Liver (tissue), 8 donors: ENCODE measurements at regions not wholly inside any gene's neighbourhood (a gene's known extent, or its start where the extent isn't known, plus 50 kb on each side); places are given as distances from the start of the nearest gene placed in this dataset.

Experiments used
- DNase-seq: peaks from one replicate; pipeline ENCODE4 v3.0.0-alpha.2; 2017; ENCODE audit warnings: low spot score
- H3K27ac ChIP-seq, 2 donors: one replicate each; pipeline ENCODE4 v1.7.0; 2013; ENCODE audit warnings: inconsistent platforms in 2 of 2, low read length in 2 of 2, control low read depth in 1 of 2, low read depth in 1 of 2, mild to moderate bottlenecking in 1 of 2
- H3K27me3 ChIP-seq, 4 donors: one replicate each; pipeline versions ENCODE4 v1.6.1 to v1.7.0; 2013; ENCODE audit warnings: low read length in 3 of 4, inconsistent platforms in 1 of 4, mild to moderate bottlenecking in 1 of 4, moderate library complexity in 1 of 4; ENCODE audit not compliant: control insufficient read depth in 4 of 4, insufficient read depth in 4 of 4
- H3K36me3 ChIP-seq, 4 donors: one replicate each; pipeline versions ENCODE4 v1.6.1 to v1.7.0; 2013; ENCODE audit warnings: low read length in 3 of 4, mild to moderate bottlenecking in 3 of 4, low read depth in 1 of 4, moderate library complexity in 1 of 4; ENCODE audit not compliant: control insufficient read depth in 4 of 4, insufficient read depth in 3 of 4
- H3K4me1 ChIP-seq, 4 donors: one replicate each; pipeline versions ENCODE4 v1.6.1 to v1.7.0; 2013; ENCODE audit warnings: low read length in 3 of 4, mild to moderate bottlenecking in 3 of 4, moderate library complexity in 1 of 4; ENCODE audit not compliant: control insufficient read depth in 4 of 4, insufficient read depth in 4 of 4
- H3K4me3 ChIP-seq, 3 donors: one replicate each; pipeline versions ENCODE4 v1.6.1 to v1.7.0; 2013; ENCODE audit warnings: low read length in 3 of 3, control low read depth in 1 of 3, low read depth in 1 of 3, mild to moderate bottlenecking in 1 of 3
- H3K9ac ChIP-seq, 2 donors: one replicate each; pipeline ENCODE4 v1.7.0; 2013; ENCODE audit warnings: low read length in 2 of 2, mild to moderate bottlenecking in 2 of 2, moderate library complexity in 2 of 2, control low read depth in 1 of 2, low read depth in 1 of 2
- H3K9me3 ChIP-seq, 4 donors: one replicate each; pipeline versions ENCODE4 v1.6.1 to v1.7.0; 2013; ENCODE audit warnings: low read length in 3 of 4; ENCODE audit not compliant: control insufficient read depth in 4 of 4
- ATF3 ChIP-seq: IDR thresholded peaks from 2 replicates; pipeline ENCODE4 v1.6.1; 2016; ENCODE audit warnings: antibody characterized with exemption
- CTCF ChIP-seq: fragments of 150-350 bp; IDR thresholded peaks from 2 replicates; pipeline ENCODE4 v1.5.1; 2017; ENCODE audit warnings: improper control_type of control experiment, low read depth, low read length; ENCODE audit not compliant: missing input control
- FOXA1 ChIP-seq: IDR thresholded peaks from 2 replicates; pipeline ENCODE4 v1.6.1; 2016; ENCODE audit warnings: antibody characterized with exemption
- FOXA2 ChIP-seq: IDR thresholded peaks from 2 replicates; pipeline ENCODE4 v1.6.1; 2016; ENCODE audit warnings: antibody characterized with exemption
- GABPA ChIP-seq, 2 donors: IDR thresholded peaks in 1 of 2; conservative IDR thresholded peaks in 1 of 2; 2 replicates each; pipeline ENCODE4 v1.6.1; 2016; ENCODE audit warnings: antibody characterized with exemption in 2 of 2, mild to moderate bottlenecking in 1 of 2, moderate library complexity in 1 of 2
- HNF4A ChIP-seq, 2 donors: conservative IDR thresholded peaks; 2 replicates each; pipeline ENCODE4 v1.6.1; 2016; ENCODE audit warnings: antibody characterized with exemption in 2 of 2, mild to moderate bottlenecking in 2 of 2
- HNF4G ChIP-seq: IDR thresholded peaks from 2 replicates; pipeline ENCODE4 v1.6.1; 2016; ENCODE audit warnings: antibody characterized with exemption
- JUND ChIP-seq, 2 donors: IDR thresholded peaks; 2 replicates each; pipeline ENCODE4 v1.6.1; 2016; ENCODE audit warnings: antibody characterized with exemption in 2 of 2
- MAX ChIP-seq: IDR thresholded peaks from 2 replicates; pipeline ENCODE4 v1.6.1; 2016; ENCODE audit warnings: antibody characterized with exemption
- NR2F2 ChIP-seq: IDR thresholded peaks from 2 replicates; pipeline ENCODE4 v1.6.1; 2016; ENCODE audit warnings: antibody characterized with exemption
- RAD21 ChIP-seq, 2 donors: IDR thresholded peaks; 2 replicates each; pipeline ENCODE4 v1.6.1; 2016; ENCODE audit warnings: antibody characterized with exemption in 2 of 2, mild to moderate bottlenecking in 2 of 2
- REST ChIP-seq: IDR thresholded peaks from 2 replicates; pipeline ENCODE4 v1.6.1; 2016; ENCODE audit warnings: antibody characterized with exemption, mild to moderate bottlenecking
- RXRA ChIP-seq, 2 donors: IDR thresholded peaks; 2 replicates each; pipeline ENCODE4 v1.6.1; 2017 to 2018; ENCODE audit warnings: antibody characterized with exemption in 2 of 2, mild to moderate bottlenecking in 1 of 2
- SP1 ChIP-seq: IDR thresholded peaks from 2 replicates; pipeline ENCODE4 v1.6.1; 2018; ENCODE audit warnings: antibody characterized with exemption, mild to moderate bottlenecking
- TAF1 ChIP-seq: conservative IDR thresholded peaks from 2 replicates; pipeline ENCODE4 v1.6.1; 2016; ENCODE audit warnings: antibody characterized with exemption, mild to moderate bottlenecking
- YY1 ChIP-seq: IDR thresholded peaks from 2 replicates; pipeline ENCODE4 v1.6.1; 2016; ENCODE audit warnings: antibody characterized with exemption, mild to moderate bottlenecking
- WGBS: extraction: QIAGEN DNeasy Blood & Tissue Kit; methylation state at CpG from one replicate; pipeline ENCODE4 v1.1.7; 2013; 5-methylcytosine and 5-hydroxymethylcytosine counted together
- TF ChIP-seq, protein P1 (sequence below): IDR thresholded peaks from 2 replicates; pipeline ENCODE4 v1.6.1; 2016; ENCODE audit warnings: antibody characterized with exemption
- donor health status: healthy.
- donor health status: healthy.
- donor health status: healthy.
- donor health status: healthy.
- donor health status: healthy.

DNA sequence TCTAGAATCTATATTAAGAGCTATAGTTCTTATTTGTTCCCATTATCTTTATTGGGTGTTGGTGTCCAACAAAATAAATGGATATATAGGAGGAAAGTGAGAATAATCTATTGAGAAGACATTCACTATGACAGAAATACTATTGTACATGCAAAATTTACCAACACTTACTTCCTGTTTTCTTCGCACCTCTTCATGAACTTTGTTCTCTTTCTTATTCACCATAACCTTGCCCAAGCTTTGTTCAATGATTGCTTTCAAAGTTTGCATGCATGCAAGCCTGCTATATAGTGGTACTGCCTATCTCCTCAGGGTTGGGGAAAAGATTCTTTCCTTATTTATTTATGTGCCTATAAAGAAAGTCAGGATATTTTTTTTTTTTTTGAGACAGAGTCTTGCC, 176.4 kb upstream of the JADE1 start:
- TF ChIP-seq CTCF: no peak
- no peak for TF ChIP-seq RXRA (IDR thresholded peaks at IDR 0.05)
- TF ChIP-seq, protein P1, sequence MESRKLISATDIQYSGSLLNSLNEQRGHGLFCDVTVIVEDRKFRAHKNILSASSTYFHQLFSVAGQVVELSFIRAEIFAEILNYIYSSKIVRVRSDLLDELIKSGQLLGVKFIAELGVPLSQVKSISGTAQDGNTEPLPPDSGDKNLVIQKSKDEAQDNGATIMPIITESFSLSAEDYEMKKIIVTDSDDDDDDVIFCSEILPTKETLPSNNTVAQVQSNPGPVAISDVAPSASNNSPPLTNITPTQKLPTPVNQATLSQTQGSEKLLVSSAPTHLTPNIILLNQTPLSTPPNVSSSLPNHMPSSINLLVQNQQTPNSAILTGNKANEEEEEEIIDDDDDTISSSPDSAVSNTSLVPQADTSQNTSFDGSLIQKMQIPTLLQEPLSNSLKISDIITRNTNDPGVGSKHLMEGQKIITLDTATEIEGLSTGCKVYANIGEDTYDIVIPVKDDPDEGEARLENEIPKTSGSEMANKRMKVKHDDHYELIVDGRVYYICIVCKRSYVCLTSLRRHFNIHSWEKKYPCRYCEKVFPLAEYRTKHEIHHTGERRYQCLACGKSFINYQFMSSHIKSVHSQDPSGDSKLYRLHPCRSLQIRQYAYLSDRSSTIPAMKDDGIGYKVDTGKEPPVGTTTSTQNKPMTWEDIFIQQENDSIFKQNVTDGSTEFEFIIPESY: no peak
- no peak for TF ChIP-seq REST
- TF ChIP-seq YY1: no peak
- no peak for TF ChIP-seq GABPA (IDR thresholded peaks at IDR 0.05 in 1 of 2, conservative IDR thresholded peaks at IDR 0.05 in 1 of 2)
- no peak for TF ChIP-seq ATF3
- no peak for TF ChIP-seq MAX
- TF ChIP-seq RAD21 (IDR thresholded peaks at IDR 0.05): no peak
- TF ChIP-seq JUND (IDR thresholded peaks at IDR 0.05): no peak
- no peak for TF ChIP-seq SP1
- no peak for TF ChIP-seq FOXA2
- no peak for TF ChIP-seq FOXA1
- TF ChIP-seq HNF4G: no peak
- no peak for TF ChIP-seq HNF4A (conservative IDR thresholded peaks at IDR 0.05)
- H3K9me3 ChIP-seq: no peaks in the 10 kb centered on the region
- no peak overlapping the region for H3K9ac ChIP-seq
- no peaks in the 10 kb centered on the region for H3K36me3 ChIP-seq
- H3K27ac ChIP-seq: no peak overlapping the region
- no peaks in the 10 kb centered on the region for H3K27me3 ChIP-seq
- WGBS: 71% methylated on average over 1 of the region's 1 CpG
- peaks cover 0 to 5% (median under 1%) of the 10 kb centered on the region in 4 donors for H3K4me1 ChIP-seq
- no peak for DNase-seq
- no peak overlapping the region for H3K4me3 ChIP-seq

- Histone ChIP-seq H3K9me3 (no peaks in the 10 kb centered on the region), H3K27ac (no peak overlapping the region), H3K4me3 (no peak overlapping the region), H3K27me3 (no peaks in the 10 kb centered on the region), H3K9ac (no peak overlapping the region), H3K4me1 (peaks cover 0 to 5% (median under 1%) of the 10 kb centered on the region in 4 donors), H3K36me3 (no peaks in the 10 kb centered on the region)
- DNase-seq: no peak
- WGBS: 82% methylated on average over 5 of the region's 5 CpGs
- TF ChIP-seq YY1 (no peak), FOXA2 (no peak), TAF1 (no peak), NR2F2 (no peak), SP1 (no peak), GABPA (IDR thresholded peaks at IDR 0.05 in 1 of 2, conservative IDR thresholded peaks at IDR 0.05 in 1 of 2) (no peak), CTCF (no peak), REST (no peak)
Observed at GRCh38 chr4:128630871-128631270, 178.6 kb upstream of the JADE1 start.
